H9 (cell line): ENCODE measurements at regions not wholly inside any gene's neighbourhood (a gene's known extent, or its start where the extent isn't known, plus 50 kb on each side); places are given as distances from the start of the nearest gene placed in this dataset.

Experiments used
- DNase-seq: peaks from one replicate; pipeline ENCODE4 v3.0.0-alpha.2; 2017
- H2AFZ ChIP-seq: one replicate; pipeline ENCODE4 v1.6.1; 2013; ENCODE audit warnings: mild to moderate bottlenecking, low read length, control low read depth, moderate library complexity
- H2AK5ac ChIP-seq: 2 replicates; pipeline ENCODE4 v1.6.1; 2013; ENCODE audit warnings: low read length, control low read depth, mixed read lengths; ENCODE audit not compliant: insufficient read length
- H2BK120ac ChIP-seq: one replicate; pipeline ENCODE4 v1.6.1; 2013; ENCODE audit warnings: low read depth, mild to moderate bottlenecking, low read length, control low read depth, inconsistent platforms; ENCODE audit not compliant: poor library complexity, severe bottlenecking
- H2BK12ac ChIP-seq: 2 replicates; pipeline ENCODE4 v1.6.1; 2013; ENCODE audit warnings: low read length, control low read depth, mixed read lengths, low read depth; ENCODE audit not compliant: insufficient read length
- H2BK15ac ChIP-seq: 2 replicates; pipeline ENCODE4 v1.6.1; 2013; ENCODE audit warnings: low read depth, low read length, control low read depth
- H2BK20ac ChIP-seq: one replicate; pipeline ENCODE4 v1.6.1; 2013; ENCODE audit warnings: low read depth, mild to moderate bottlenecking, low read length, control low read depth, inconsistent platforms; ENCODE audit not compliant: poor library complexity, severe bottlenecking
- H2BK5ac ChIP-seq: 2 replicates; pipeline ENCODE4 v1.6.1; 2013; ENCODE audit warnings: low read length, control low read depth, mixed read lengths; ENCODE audit not compliant: insufficient read length
- H3K14ac ChIP-seq: 2 replicates; pipeline ENCODE4 v1.6.1; 2013; ENCODE audit warnings: low read length, control low read depth; ENCODE audit not compliant: insufficient read depth
- H3K18ac ChIP-seq: 2 replicates; pipeline ENCODE4 v1.6.1; 2013; ENCODE audit warnings: low read depth, mild to moderate bottlenecking, mixed read lengths, low read length, control low read depth; ENCODE audit not compliant: insufficient read length
- H3K23ac ChIP-seq: 2 replicates; pipeline ENCODE4 v1.6.1; 2013; ENCODE audit warnings: low read length, control low read depth, mixed read lengths, low read depth; ENCODE audit not compliant: insufficient read length
- H3K23me2 ChIP-seq: 2 replicates; pipeline ENCODE4 v1.6.1; 2013; ENCODE audit warnings: low read depth, mild to moderate bottlenecking, mixed read lengths, low read length, control low read depth; ENCODE audit not compliant: insufficient read length, poor library complexity, severe bottlenecking
- H3K27ac ChIP-seq: 2 replicates; pipeline ENCODE4 v1.5.1; 2013; ENCODE audit warnings: low read length, control low read depth, mixed read lengths, low read depth; ENCODE audit not compliant: insufficient read length
- H3K27me3 ChIP-seq: 2 replicates; pipeline ENCODE4 v1.6.1; 2013; ENCODE audit warnings: low read length, control low read depth, inconsistent platforms; ENCODE audit not compliant: insufficient read depth
- H3K4ac ChIP-seq: 2 replicates; pipeline ENCODE4 v1.6.1; 2013; ENCODE audit warnings: low read depth, mild to moderate bottlenecking, control low read depth, inconsistent platforms, low read length, moderate library complexity
- H3K4me1 ChIP-seq: 2 replicates; pipeline ENCODE4 v1.6.1; 2013; ENCODE audit warnings: low read length, control low read depth, inconsistent platforms; ENCODE audit not compliant: insufficient read depth
- H3K4me2 ChIP-seq: 2 replicates; pipeline ENCODE4 v1.6.1; 2013; ENCODE audit warnings: low read length, control low read depth, mixed read lengths; ENCODE audit not compliant: insufficient read length, insufficient read depth
- H3K56ac ChIP-seq: 2 replicates; pipeline ENCODE4 v1.6.1; 2013; ENCODE audit warnings: low read depth, mild to moderate bottlenecking, mixed read lengths, low read length, control low read depth; ENCODE audit not compliant: insufficient read length
- H3K79me1 ChIP-seq: 2 replicates; pipeline ENCODE4 v1.6.1; 2013; ENCODE audit warnings: low read depth, mild to moderate bottlenecking, moderate library complexity, low read length, control low read depth, inconsistent platforms; ENCODE audit not compliant: insufficient read depth, poor library complexity, severe bottlenecking
- H3K79me2 ChIP-seq: 2 replicates; pipeline ENCODE4 v1.6.1; 2013; ENCODE audit warnings: low read length, control low read depth, inconsistent platforms; ENCODE audit not compliant: insufficient read depth
- H3K9ac ChIP-seq: 2 replicates; pipeline ENCODE4 v1.6.1; 2013; ENCODE audit warnings: low read length, control low read depth, mixed read lengths; ENCODE audit not compliant: insufficient read length; ENCODE audit errors: extremely low read depth
- H3K9me3 ChIP-seq: one replicate; pipeline ENCODE4 v1.6.1; 2013; ENCODE audit warnings: low read depth, low read length, inconsistent platforms; ENCODE audit not compliant: control insufficient read depth
- H3T11ph ChIP-seq: one replicate; pipeline ENCODE4 v1.6.1; 2013; ENCODE audit warnings: mild to moderate bottlenecking, low read length, control low read depth, inconsistent platforms
- H4K20me1 ChIP-seq: one replicate; pipeline ENCODE4 v1.6.1; 2013; ENCODE audit not compliant: control insufficient read depth, insufficient read length, insufficient read depth
- H4K5ac ChIP-seq: 2 replicates; pipeline ENCODE4 v1.6.1; 2013; ENCODE audit warnings: low read depth, mild to moderate bottlenecking, mixed read lengths, low read length, control low read depth; ENCODE audit not compliant: insufficient read length
- H4K8ac ChIP-seq: replicated peaks from 2 replicates; pipeline ENCODE4 v1.6.1; 2013; ENCODE audit warnings: low read length, control low read depth, mixed read lengths, low read depth; ENCODE audit not compliant: insufficient read length
- H4K91ac ChIP-seq: 2 replicates; pipeline ENCODE4 v1.6.1; 2013; ENCODE audit warnings: low read depth, mild to moderate bottlenecking, moderate library complexity, mixed read lengths, low read length, control low read depth; ENCODE audit not compliant: insufficient read length
- H3K27ac Mint-ChIP-seq, 3 experiments: 2 replicates in 2 of 3; 3 replicates in 1 of 3; pipeline ENCODE4 v1.8.0; 2020 to 2021; ENCODE audit warnings: mixed read lengths in 3 of 3, mild to moderate bottlenecking in 1 of 3, moderate library complexity in 1 of 3
- H3K27me3 Mint-ChIP-seq: 2 replicates; pipeline ENCODE4 v1.8.0; 2021; ENCODE audit warnings: low read depth, mild to moderate bottlenecking, moderate library complexity, mixed read lengths
- H3K36me3 Mint-ChIP-seq, 3 experiments: 2 replicates in 2 of 3; 3 replicates in 1 of 3; pipeline ENCODE4 v1.8.0; 2020 to 2021; ENCODE audit warnings: low read depth in 3 of 3, mixed read lengths in 3 of 3; ENCODE audit not compliant: insufficient read depth in 1 of 3
- H3K4me1 Mint-ChIP-seq, 2 experiments: 2 replicates each; pipeline ENCODE4 v1.8.0; 2020; ENCODE audit warnings: mixed read lengths in 2 of 2
- H3K4me3 Mint-ChIP-seq, 2 experiments: 2 replicates in 1 of 2; 3 replicates in 1 of 2; pipeline ENCODE4 v1.8.0; 2020 to 2021; ENCODE audit warnings: mild to moderate bottlenecking in 2 of 2, mixed read lengths in 2 of 2, moderate library complexity in 1 of 2
- H3K9me3 Mint-ChIP-seq, 2 experiments: 2 replicates in 1 of 2; 3 replicates in 1 of 2; pipeline ENCODE4 v1.8.0; 2020; ENCODE audit warnings: mild to moderate bottlenecking in 2 of 2, mixed read lengths in 2 of 2, moderate library complexity in 1 of 2
- CTCF ChIP-seq: fragments of 200-600 bp; sonication (generic); conservative IDR thresholded peaks from 3 replicates; pipeline ENCODE4 v1.8.0; 2021; ENCODE audit warnings: antibody characterized with exemption, mild to moderate bottlenecking
- WGBS: extraction: QIAGEN DNeasy Blood & Tissue Kit; methylation state at CpG from one replicate; pipeline ENCODE4 v1.1.7; 2013; ENCODE audit warnings: missing lambda C conversion rate, low lambda C conversion rate, mixed read lengths; ENCODE audit not compliant: insufficient read length; ENCODE audit errors: extremely low coverage; 5-methylcytosine and 5-hydroxymethylcytosine counted together

GRCh38 chr16:77060614-77061013, 130.4 kb upstream of the MON1B start:
- Histone ChIP-seq H2BK20ac (no peak overlapping the region), H3K14ac (no peak overlapping the region), H2BK120ac (no peak overlapping the region), H3K27ac (no peak overlapping the region), H3K79me1 (no peaks in the 10 kb centered on the region), H3T11ph (no peak overlapping the region), H2BK5ac (no peak overlapping the region), H3K4ac (no peak overlapping the region), H2BK12ac (no peak overlapping the region), H4K8ac (no peak overlapping the region), H4K91ac (no peak overlapping the region), H3K9ac (no peak overlapping the region), H3K18ac (no peak overlapping the region), H3K23ac (no peak overlapping the region), H3K9me3 (no peaks in the 10 kb centered on the region), H4K20me1 (no peaks in the 10 kb centered on the region), H3K79me2 (no peaks in the 10 kb centered on the region), H2AFZ (no peak overlapping the region), H3K23me2 (no peaks in the 10 kb centered on the region), H2BK15ac (no peak overlapping the region), H3K4me2 (no peak overlapping the region), H3K27me3 (no peaks in the 10 kb centered on the region), H4K5ac (no peak overlapping the region), H2AK5ac (no peak overlapping the region), H3K56ac (no peak overlapping the region), H3K4me1 (no peaks in the 10 kb centered on the region)
- Mint-ChIP-seq H3K27me3 (no peaks in the 10 kb centered on the region; the same call in 1 of the 2 replicates), H3K27ac (no peak overlapping the region), H3K4me1 (peaks cover 17 to 21% of the 10 kb centered on the region in 2 experiments), H3K36me3 (no peaks in the 10 kb centered on the region; a peak in 1 of 7 replicates), H3K9me3 (peaks cover 3 to 4% of the 10 kb centered on the region in 2 experiments; a peak in 3 of 5 replicates), H3K4me3 (no peak overlapping the region)
- DNase-seq: no peak
- TF ChIP-seq CTCF: no peak
- WGBS: no CpG with 5 or more reads among the region's 1 CpG
